HG03108 (cell line): ENCODE measurements at regions not wholly inside any gene's neighbourhood (a gene's known extent, or its start where the extent isn't known, plus 50 kb on each side); places are given as distances from the start of the nearest gene placed in this dataset.
"Not testable (repeated sequence)": the region's sequence is repeated elsewhere in the genome, so short reads cannot be mapped to it uniquely, and the experiment has no call there.

Experiments used
- ATAC-seq: cut with Tn5 transposase; IDR thresholded peaks from one replicate; pipeline ENCODE4 v1.9.1; 2021; ENCODE audit warnings: moderate library complexity; ENCODE audit not compliant: unreplicated experiment

GRCh38 chr1:146729642-146730344 is 208.3 kb upstream of the NBPF12 start:
- ATAC-seq: not testable (repeated sequence)

DNA sequence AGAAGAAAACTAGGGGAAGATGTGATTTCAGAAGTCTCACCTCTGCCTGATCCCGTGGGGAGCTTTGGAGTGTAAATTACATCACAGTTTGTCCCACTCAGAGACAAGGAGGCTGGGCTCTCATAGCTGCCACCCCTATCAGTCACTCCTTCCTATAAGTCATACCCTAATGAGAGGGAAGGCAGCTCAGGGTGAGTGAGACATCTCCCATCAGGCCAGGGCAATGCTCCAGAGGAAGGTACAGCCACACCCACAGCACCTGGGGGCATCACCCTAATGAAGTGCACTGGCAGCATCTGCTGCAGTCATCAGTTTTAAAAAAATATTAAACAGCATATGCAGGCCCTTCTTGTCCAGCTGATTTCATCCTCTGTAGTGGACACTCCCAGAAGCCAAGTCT is 223.1 kb upstream of the NBPF12 start:
- not testable (repeated sequence) for ATAC-seq

GRCh38 chr1:146710838-146711521 is 227.1 kb upstream of the NBPF12 start:
- ATAC-seq: not testable (repeated sequence)

DNA sequence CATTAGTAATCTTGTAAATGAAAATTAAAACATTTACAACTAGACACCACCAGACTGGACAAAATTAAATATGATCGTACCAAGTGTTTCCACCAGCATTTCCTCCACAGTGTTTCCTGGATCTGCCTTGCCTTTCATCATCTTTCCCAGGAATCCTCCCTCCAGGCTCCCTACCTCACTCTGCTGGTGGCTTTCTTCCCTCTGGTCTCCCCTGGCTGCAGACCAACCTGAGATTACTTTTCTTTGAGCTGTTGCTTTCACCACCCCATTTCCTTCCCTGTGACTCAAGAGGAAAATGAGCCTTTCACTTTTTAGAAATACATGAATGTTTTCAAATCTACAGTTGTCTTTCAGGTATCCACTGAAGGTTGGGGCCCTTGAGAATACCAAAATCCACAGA is 228.8 kb upstream of the NBPF12 start:
- not testable (repeated sequence) for ATAC-seq

GRCh38 chr1:146704162-146704724 is 233.9 kb upstream of the NBPF12 start:
- ATAC-seq: not testable (repeated sequence)

DNA sequence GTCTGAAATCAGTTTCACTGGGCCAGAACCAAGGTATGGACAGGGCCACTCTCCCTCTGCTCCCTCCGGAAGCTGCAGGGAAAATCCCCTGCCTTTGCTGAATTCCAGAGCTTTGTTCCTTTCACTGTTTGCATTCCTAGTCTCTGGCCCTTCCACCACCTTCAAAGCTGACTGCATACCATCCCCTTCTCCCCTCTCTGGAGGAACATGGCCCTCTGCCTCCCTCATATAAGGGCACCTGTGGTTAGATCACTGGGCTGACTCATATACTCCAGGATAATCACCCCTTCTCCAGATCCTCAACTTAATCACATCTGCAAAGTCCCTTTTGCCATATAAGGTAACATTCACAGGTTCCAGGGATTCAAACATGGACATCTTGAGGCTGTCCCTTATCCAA is 236.8 kb upstream of the NBPF12 start:
- not testable (repeated sequence) for ATAC-seq

DNA sequence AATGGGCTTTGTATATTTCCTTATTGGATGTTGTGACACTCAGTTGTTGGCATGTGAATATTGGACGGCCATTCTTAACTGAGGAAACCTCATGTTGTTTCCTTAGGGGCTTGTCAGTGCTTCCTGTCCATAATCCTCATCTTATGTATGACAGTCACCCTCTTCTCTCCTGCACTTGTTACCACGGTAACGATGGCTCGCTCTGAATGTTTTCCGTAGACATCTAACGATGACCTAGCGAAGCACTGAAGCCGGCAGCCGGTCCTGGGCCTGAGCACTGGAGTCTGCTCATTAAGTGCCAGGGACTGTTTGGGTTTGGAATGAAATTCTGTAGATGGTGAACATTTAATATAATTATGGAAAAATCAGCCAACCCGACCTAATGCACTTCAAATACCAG is 242.7 kb upstream of the NBPF12 start:
- not testable (repeated sequence) for ATAC-seq

DNA sequence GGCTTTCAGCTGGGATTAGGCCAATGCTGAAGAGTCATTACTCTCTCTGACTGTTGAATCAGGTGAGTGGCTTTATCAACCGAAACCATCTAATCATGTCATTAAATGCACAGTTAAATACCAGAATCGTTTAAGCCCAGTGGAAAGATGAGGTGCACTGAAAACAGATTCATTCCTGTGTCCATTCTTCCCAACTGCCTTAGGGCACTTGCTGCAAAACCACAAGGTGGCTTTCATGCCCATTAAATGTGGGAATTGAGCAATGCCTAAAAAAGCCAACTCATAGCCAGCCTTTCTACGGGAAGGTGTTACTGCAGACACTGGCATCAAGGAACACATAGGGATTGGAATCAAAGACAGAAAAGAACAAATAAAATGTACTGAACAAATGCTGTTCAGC is 246.3 kb upstream of the NBPF12 start:
- ATAC-seq: not testable (repeated sequence)

DNA sequence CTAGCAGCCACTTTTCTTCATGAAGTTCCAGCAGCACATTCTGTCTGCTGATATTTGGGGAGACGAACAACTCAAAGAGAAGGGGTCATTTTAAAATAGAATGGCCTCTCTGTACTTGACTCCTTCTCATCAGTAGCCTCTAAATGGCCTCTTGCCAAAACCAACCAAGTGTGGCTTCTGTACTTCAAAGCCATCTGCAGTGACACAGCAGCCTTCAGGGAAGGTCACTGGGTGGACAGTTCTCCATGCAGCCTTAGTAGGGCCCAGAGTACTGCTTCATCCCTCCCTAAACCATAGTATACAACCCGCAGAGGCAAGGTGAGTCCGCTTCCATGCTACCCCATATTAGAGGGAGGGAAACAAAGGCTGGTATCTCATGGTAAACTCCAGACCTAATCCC is 249.2 kb upstream of the NBPF12 start:
- not testable (repeated sequence) for ATAC-seq

DNA sequence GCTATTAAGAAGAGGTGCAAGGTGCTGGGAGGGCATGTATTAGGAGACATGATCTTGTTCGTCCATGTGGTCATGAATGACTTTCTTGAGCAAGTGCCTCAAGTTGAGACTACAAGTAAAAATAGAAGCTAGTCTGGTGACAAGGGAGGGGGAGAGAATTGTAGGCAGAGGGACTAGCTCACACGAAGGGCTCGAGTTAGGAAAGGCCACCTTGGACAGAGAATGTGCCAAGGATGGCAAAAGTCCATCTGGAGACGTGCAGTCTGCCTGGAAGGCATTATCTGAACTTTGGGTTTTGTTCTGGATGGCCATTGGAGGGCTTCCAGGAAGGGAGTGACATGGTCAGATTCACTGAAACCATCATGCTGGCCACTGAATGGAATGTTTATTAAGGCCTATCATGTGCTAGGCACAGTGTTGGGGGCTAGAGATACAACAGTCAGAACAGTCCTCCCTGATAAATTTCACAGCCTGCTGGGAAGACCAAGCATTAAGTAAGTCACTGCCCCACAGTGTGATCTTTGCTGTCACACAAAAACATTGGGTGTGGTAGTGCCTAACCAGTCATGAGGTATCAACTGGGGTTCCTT is 251.3 kb upstream of the NBPF12 start:
- not testable (repeated sequence) for ATAC-seq

- ATAC-seq: not testable (repeated sequence)
These were observed 255.0 kb upstream of the NBPF12 start for GRCh38 chr1:146683126-146683429.

GRCh38 chr1:146682227-146683125 is 255.6 kb upstream of the NBPF12 start:
- ATAC-seq: not testable (repeated sequence)

DNA sequence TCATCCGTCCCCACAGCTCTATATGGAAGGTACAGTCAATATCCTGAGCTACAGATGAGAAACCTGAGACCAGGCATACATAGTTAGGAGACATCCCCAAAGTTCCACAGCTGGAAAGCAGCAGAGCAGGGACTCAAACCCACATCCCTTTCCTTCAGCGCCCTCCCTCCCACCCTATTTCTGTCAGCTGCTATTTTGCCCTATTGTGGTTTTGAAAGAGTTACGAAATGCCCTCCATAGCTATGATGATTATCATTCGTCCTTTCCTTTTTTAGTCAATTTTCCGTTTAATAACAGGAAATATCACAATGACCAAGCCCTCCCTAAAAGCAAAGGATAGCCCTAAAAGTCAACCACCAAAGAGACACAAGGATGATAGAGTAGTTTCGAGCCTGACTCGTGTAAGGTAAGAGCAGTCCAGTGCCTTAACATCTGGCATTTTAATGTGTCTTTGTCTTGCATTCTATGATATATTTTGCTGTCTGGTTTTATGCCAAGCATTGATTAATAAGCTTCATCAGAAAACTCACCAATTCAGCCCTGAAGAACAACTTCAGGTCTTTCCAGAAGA is 264.3 kb upstream of the NBPF12 start:
- not testable (repeated sequence) for ATAC-seq

- not testable (repeated sequence) for ATAC-seq
These were observed 265.5 kb upstream of the NBPF12 start for GRCh38 chr1:146672608-146673007.

- ATAC-seq: not testable (repeated sequence)
These were observed 266.5 kb upstream of the NBPF12 start for GRCh38 chr1:146671588-146671987.

GRCh38 chr1:146670832-146671566 is 267.1 kb upstream of the NBPF12 start:
- not testable (repeated sequence) for ATAC-seq

DNA sequence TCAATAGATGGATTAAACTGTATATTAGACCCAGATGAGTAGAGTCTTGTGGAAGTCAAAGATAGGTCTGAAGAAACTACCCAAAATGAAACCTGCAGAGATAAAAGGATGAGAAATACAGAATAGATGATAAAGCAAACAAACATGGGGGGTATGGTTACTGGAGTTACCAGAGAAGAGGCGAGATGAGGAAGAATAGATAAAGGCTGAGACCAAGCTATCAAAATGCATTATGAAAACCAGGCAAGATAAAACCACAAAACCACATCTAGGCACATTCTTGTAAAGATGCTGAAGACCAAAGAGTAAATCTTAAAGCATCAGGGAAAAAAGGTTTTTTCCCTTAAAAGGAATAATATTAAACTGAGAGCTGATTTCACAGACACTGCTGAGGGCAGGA is 271.8 kb upstream of the NBPF12 start:
- not testable (repeated sequence) for ATAC-seq

GRCh38 chr1:146660242-146660641 is 277.9 kb upstream of the NBPF12 start:
- not testable (repeated sequence) for ATAC-seq

DNA sequence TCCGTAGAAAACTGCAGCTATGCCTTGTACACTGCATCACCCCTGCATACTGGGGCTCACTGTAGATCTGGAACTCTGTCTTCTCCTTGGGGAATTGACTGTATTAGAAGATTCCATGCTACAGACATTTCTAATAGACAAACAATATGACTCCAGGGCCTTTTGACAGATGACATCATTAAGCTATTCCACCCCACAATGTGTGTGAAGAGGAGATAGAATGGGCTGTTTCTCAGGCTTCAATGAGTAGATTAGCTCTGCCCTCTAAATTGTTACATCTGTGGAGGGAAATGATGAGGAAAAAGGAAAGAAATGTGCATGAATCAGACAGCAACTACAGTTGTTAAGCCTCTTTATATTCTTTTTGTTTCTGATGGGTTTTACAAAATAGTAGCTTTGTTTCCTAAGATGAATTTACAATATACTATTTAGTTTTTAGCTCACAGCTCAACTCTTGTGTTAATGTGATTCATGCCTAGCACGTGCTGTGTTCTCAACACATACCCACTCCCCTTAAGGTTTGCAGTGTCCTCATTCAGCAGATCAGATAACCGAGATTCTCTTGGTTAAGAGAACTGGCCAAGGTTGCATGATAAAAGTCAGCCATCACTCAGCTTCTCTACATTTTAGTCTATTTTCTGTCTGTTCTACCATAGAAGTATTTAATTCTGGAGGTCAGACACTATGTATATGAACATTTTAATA is 281.6 kb upstream of the NBPF12 start:
- ATAC-seq: not testable (repeated sequence)
